ENCODE measurements at regions not wholly inside any gene's neighbourhood (a gene's known extent, or its start where the extent isn't known, plus 50 kb on each side); places are given as distances from the start of the nearest gene placed in this dataset.

- Histone ChIP-seq H3K79me2 (ENCODE audit: low read length) (no peaks in the 10 kb centered on the region), H3F3A (ENCODE audit: insufficient read depth, low read length) (no peaks in the 10 kb centered on the region), H3K36me3 (replicated peaks; ENCODE audit: insufficient read depth, low read length) (no peaks in the 10 kb centered on the region), H4K20me1 (ENCODE audit: insufficient read depth, low read length) (no peaks in the 10 kb centered on the region), H3K27me3 (replicated peaks; ENCODE audit: insufficient read depth, low read length) (no peaks in the 10 kb centered on the region), H3K9ac (ENCODE audit: low read length) (no peak overlapping the region), H3K4me3 (ENCODE audit: low read length) (no peak overlapping the region), H3K9me2 (replicated peaks; ENCODE audit: insufficient read depth, low read length) (no peaks in the 10 kb centered on the region), H3K4me2 (ENCODE audit: low read depth, low read length) (no peak overlapping the region), H2AFZ (ENCODE audit: low read length) (no peak overlapping the region), H3K4me1 (ENCODE audit: low read length) (peaks cover 5% of the 10 kb centered on the region; the same call in 1 of the 2 replicates), H3K9me3 (replicated peaks; ENCODE audit: insufficient read depth, low read length) (no peaks in the 10 kb centered on the region), H3K27ac (ENCODE audit: low read length) (no peak overlapping the region)
- TF ChIP-seq EZH2 (optimal IDR thresholded peaks at IDR 0.05; ENCODE audit: low read depth, low read length) (no peak), CTCF (IDR thresholded peaks at IDR 0.05; ENCODE audit: low read length) (no peak), EZH2phosphoT487 (IDR thresholded peaks at IDR 0.05; ENCODE audit: low read length) (no peak)
- no peak for DNase-seq
Observed at GRCh38 chr2:64853894-64854293, 135.3 kb upstream of the SLC1A4 start.

DNA sequence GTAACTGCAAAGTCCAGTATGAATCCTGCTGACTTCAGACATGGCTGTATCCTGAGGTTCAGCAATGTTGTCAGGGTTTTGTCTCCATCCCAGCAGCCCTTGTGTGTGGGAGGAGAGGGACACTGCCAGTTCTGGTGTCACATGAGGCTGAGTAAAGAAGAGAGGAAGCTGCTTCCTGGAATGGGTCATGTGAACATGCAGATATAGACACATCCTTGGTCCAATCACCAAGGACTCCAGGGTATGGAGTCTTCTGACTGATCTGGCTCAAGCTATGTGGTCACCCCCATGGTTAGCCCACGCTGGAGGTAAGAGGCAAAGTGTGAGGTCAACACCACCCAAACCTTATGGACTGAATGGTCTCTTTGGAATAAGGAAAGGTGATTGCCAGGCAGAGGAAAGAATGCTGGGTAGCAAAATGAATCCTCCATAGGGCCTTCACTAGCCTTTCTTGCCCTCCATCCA lies 134.4 kb upstream of the SLC1A4 start:
- no peaks in the 10 kb centered on the region for H3F3A ChIP-seq (ENCODE audit: insufficient read depth, low read length)
- H4K20me1 ChIP-seq (ENCODE audit: insufficient read depth, low read length) = no peaks in the 10 kb centered on the region
- no peak for TF ChIP-seq EZH2phosphoT487 (IDR thresholded peaks at IDR 0.05; ENCODE audit: low read length)
- TF ChIP-seq CTCF (IDR thresholded peaks at IDR 0.05; ENCODE audit: low read length) = no peak
- no peak for TF ChIP-seq EZH2 (optimal IDR thresholded peaks at IDR 0.05; ENCODE audit: low read depth, low read length)
- H3K4me2 ChIP-seq (ENCODE audit: low read depth, low read length) = no peak overlapping the region
- H3K9me2 ChIP-seq (replicated peaks; ENCODE audit: insufficient read depth, low read length) = no peaks in the 10 kb centered on the region
- no peaks in the 10 kb centered on the region for H3K79me2 ChIP-seq (ENCODE audit: low read length)
- H3K4me3 ChIP-seq (ENCODE audit: low read length) = no peak overlapping the region
- no peak for DNase-seq
- no peak overlapping the region for H2AFZ ChIP-seq (ENCODE audit: low read length)
- H3K9ac ChIP-seq (ENCODE audit: low read length) = no peak overlapping the region
- H3K27me3 ChIP-seq (replicated peaks; ENCODE audit: insufficient read depth, low read length) = no peaks in the 10 kb centered on the region
- H3K9me3 ChIP-seq (replicated peaks; ENCODE audit: insufficient read depth, low read length) = no peaks in the 10 kb centered on the region
- H3K36me3 ChIP-seq (replicated peaks; ENCODE audit: insufficient read depth, low read length) = no peaks in the 10 kb centered on the region
- H3K27ac ChIP-seq (ENCODE audit: low read length) = no peak overlapping the region
- peaks cover 6% of the 10 kb centered on the region; the same call in 1 of the 2 replicates for H3K4me1 ChIP-seq (ENCODE audit: low read length)

GRCh38 chr2:64857581-64858471 lies 131.4 kb upstream of the SLC1A4 start:
- TF ChIP-seq EZH2 (optimal IDR thresholded peaks at IDR 0.05; ENCODE audit: low read depth, low read length) = no peak
- no peak for TF ChIP-seq CTCF (IDR thresholded peaks at IDR 0.05; ENCODE audit: low read length)
- TF ChIP-seq EZH2phosphoT487 (IDR thresholded peaks at IDR 0.05; ENCODE audit: low read length) = no peak
- Histone ChIP-seq H3K36me3 (replicated peaks; ENCODE audit: insufficient read depth, low read length) (no peaks in the 10 kb centered on the region), H4K20me1 (ENCODE audit: insufficient read depth, low read length) (no peaks in the 10 kb centered on the region), H3K79me2 (ENCODE audit: low read length) (no peaks in the 10 kb centered on the region), H3K27ac (ENCODE audit: low read length) (no peak overlapping the region), H3K9me2 (replicated peaks; ENCODE audit: insufficient read depth, low read length) (no peaks in the 10 kb centered on the region), H3K27me3 (replicated peaks; ENCODE audit: insufficient read depth, low read length) (no peaks in the 10 kb centered on the region), H3K4me1 (ENCODE audit: low read length) (peaks cover 17% of the 10 kb centered on the region; the same call in 1 of the 2 replicates), H3K9ac (ENCODE audit: low read length) (no peak overlapping the region), H3K4me2 (ENCODE audit: low read depth, low read length) (no peak overlapping the region), H2AFZ (ENCODE audit: low read length) (no peak overlapping the region), H3K9me3 (replicated peaks; ENCODE audit: insufficient read depth, low read length) (no peaks in the 10 kb centered on the region), H3K4me3 (ENCODE audit: low read length) (no peak overlapping the region), H3F3A (ENCODE audit: insufficient read depth, low read length) (peaks cover 5% of the 10 kb centered on the region; the same call in 1 of the 2 replicates)
- no peak for DNase-seq

All from MM.1S (cell line).